ENCODE measurements at regions not wholly inside any gene's neighbourhood (a gene's known extent, or its start where the extent isn't known, plus 50 kb on each side); places are given as distances from the start of the nearest gene placed in this dataset.

GRCh38 chr13:99737481-99738245, 233.9 kb downstream of the ZIC5 start:
- intact Hi-C loops (cut with DNase I), result no loop called here
- H3K4me1 ChIP-seq, result no peaks in the 10 kb centered on the region
- no peaks in the 10 kb centered on the region for H3K9me3 ChIP-seq
- H3K27ac ChIP-seq, result no peak overlapping the region
- no peak for DNase-seq
- 93 to 96% methylated on average over 8 of the region's 8 CpGs for WGBS, 2 donors
- TF ChIP-seq POLR2A (IDR thresholded peaks at IDR 0.05), result no peak
- TF ChIP-seq, protein P1, sequence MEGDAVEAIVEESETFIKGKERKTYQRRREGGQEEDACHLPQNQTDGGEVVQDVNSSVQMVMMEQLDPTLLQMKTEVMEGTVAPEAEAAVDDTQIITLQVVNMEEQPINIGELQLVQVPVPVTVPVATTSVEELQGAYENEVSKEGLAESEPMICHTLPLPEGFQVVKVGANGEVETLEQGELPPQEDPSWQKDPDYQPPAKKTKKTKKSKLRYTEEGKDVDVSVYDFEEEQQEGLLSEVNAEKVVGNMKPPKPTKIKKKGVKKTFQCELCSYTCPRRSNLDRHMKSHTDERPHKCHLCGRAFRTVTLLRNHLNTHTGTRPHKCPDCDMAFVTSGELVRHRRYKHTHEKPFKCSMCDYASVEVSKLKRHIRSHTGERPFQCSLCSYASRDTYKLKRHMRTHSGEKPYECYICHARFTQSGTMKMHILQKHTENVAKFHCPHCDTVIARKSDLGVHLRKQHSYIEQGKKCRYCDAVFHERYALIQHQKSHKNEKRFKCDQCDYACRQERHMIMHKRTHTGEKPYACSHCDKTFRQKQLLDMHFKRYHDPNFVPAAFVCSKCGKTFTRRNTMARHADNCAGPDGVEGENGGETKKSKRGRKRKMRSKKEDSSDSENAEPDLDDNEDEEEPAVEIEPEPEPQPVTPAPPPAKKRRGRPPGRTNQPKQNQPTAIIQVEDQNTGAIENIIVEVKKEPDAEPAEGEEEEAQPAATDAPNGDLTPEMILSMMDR (IDR thresholded peaks at IDR 0.05), result no peak
- no peak overlapping the region for H3K4me3 ChIP-seq
- H3K36me3 ChIP-seq (replicated peaks in 1 of 2; ENCODE audit: insufficient read depth in 1 of 2, low read depth in 2 of 2), result no peaks in the 10 kb centered on the region
- no peaks in the 10 kb centered on the region for H3K27me3 ChIP-seq
- ATAC-seq, result no peak

DNA sequence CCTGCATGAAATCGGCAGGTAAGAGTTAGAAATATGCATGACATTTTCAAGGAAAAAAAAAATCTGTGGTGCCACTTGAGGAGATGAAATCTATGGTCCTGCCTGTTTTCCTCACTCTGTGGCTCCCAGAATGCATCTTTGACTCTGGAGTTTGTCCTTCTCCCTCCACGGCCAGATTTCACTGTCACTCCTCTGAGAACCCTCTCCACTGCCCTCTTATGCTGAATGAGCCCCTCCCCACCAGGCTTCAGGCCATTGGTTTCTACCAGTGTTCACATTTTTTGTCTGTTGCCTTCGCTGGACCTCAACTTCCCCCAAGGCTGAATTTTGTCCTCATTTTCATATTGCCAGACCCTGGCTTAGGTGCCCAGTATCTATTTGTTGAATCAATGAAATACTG, 235.0 kb downstream of the ZIC5 start:
- Histone ChIP-seq H3K4me1 (no peaks in the 10 kb centered on the region), H3K27ac (no peak overlapping the region), H3K4me3 (no peak overlapping the region), H3K9me3 (no peaks in the 10 kb centered on the region), H3K27me3 (no peaks in the 10 kb centered on the region), H3K36me3 (replicated peaks in 1 of 2; ENCODE audit: insufficient read depth in 1 of 2, low read depth in 2 of 2) (no peaks in the 10 kb centered on the region)
- 90% methylated on average over 3 of the region's 3 CpGs for WGBS, 2 donors
- TF ChIP-seq, protein P1 (IDR thresholded peaks at IDR 0.05), result no peak
- no peak for TF ChIP-seq POLR2A (IDR thresholded peaks at IDR 0.05)
- no peak for ATAC-seq
- intact Hi-C loops (cut with DNase I), result no loop called here
- no peak for DNase-seq

- DNase-seq, result no peak
Observed at GRCh38 chr13:99734013-99734693, 232.9 kb downstream of the TM9SF2 start.

DNA sequence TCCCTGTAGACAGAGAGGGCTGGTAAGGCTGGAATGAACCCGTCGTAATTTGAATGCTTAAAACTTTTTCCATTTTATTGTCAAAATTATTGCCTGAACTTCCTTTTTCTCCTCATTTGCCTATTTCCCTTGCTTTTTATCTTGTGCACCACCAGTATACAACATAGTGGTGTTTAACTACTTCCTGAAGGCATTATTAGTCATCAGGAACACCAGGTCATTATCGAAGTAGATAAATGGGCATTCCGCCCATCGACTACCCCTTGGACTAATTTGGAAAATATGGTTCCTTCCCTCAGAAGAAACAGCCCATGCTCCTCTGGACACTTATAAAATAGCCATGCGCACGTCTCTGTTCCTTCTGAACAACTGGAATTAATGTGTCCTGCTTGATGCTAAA, 232.1 kb downstream of the TM9SF2 start:
- 75 to 85% methylated on average over 7 of the region's 7 CpGs for WGBS, 2 donors
- ATAC-seq, result no peak
- Histone ChIP-seq H3K4me3 (no peak overlapping the region), H3K27ac (no peak overlapping the region), H3K4me1 (no peaks in the 10 kb centered on the region), H3K9me3 (no peaks in the 10 kb centered on the region), H3K36me3 (replicated peaks in 1 of 2; ENCODE audit: insufficient read depth in 1 of 2, low read depth in 2 of 2) (no peaks in the 10 kb centered on the region), H3K27me3 (no peaks in the 10 kb centered on the region)
- TF ChIP-seq, protein P1 (IDR thresholded peaks at IDR 0.05), result no peak
- TF ChIP-seq POLR2A (IDR thresholded peaks at IDR 0.05), result no peak
- intact Hi-C loops (cut with DNase I), result no loop called here
- DNase-seq, result no peak

More at GRCh38 chr13:99734013-99734693, 232.9 kb downstream of the TM9SF2 start:
- no peak for ATAC-seq
- no peaks in the 10 kb centered on the region for H3K4me1 ChIP-seq
- no peak overlapping the region for H3K4me3 ChIP-seq
- no peak for TF ChIP-seq POLR2A (IDR thresholded peaks at IDR 0.05)
- TF ChIP-seq, protein P1 (IDR thresholded peaks at IDR 0.05), result no peak
- intact Hi-C loops (cut with DNase I), result no loop called here
- H3K27me3 ChIP-seq, result no peaks in the 10 kb centered on the region
- no peaks in the 10 kb centered on the region for H3K36me3 ChIP-seq (replicated peaks in 1 of 2; ENCODE audit: insufficient read depth in 1 of 2, low read depth in 2 of 2)
- H3K27ac ChIP-seq, result no peak overlapping the region
- 77 to 79% methylated on average over 7 of the region's 7 CpGs for WGBS, 2 donors
- H3K9me3 ChIP-seq, result no peaks in the 10 kb centered on the region
